Fibroblast of skin of scalp (primary cell): ENCODE measurements at regions not wholly inside any gene's neighbourhood (a gene's known extent, or its start where the extent isn't known, plus 50 kb on each side); places are given as distances from the start of the nearest gene placed in this dataset.
"Not testable (repeated sequence)": the region's sequence is repeated elsewhere in the genome, so short reads cannot be mapped to it uniquely, and the experiment has no call there.

ENCODE experiments used
- DNase-seq: peaks from one replicate; pipeline ENCODE4 v3.0.0-alpha.2; 2013

DNA sequence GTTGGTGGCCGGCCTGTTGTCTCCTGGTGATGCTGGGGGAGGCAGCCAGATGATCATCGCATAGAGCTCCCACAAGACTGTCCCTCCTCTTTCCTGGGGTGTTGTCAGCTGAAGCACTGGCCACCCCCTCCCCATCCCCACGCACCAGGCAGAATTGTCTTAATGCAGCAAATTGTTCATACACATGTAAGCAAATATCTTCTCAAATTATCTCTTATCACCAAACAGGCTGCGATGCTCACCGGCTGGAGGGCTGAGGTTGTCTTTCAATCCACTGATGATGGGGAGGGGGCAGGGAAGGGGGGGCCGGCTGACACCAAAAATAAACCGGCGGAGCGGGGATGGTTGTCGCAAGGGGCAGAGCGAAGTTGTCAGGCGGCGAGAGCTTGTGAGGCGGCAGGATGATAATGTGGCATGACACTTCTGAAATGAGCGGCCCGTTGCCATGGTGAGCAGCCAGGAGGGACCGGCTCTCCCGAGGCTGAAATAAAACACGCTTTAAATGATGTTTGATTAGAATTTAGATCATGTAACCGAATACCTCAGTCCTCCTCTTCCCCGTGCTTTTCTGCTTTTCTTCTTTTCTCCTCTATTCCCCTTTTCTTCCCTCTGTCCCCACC, 59.8 kb downstream of the MRM1 start:
- no peak for DNase-seq

DNA sequence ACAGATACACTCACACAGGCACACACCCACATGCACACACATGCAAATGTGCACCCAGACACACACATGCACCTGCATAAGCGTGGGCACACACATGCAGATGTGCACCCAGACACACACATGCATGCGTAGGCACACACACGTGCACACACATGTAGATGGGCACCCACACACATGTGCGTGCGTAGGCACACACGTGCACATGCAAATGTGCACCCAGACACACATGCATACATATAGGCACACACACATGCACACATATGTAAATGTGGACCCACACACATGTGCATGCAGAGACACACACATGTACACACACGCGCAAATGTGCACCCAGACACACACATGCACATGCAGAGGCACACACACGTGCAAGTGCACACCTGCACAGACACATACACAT, 60.3 kb downstream of the MRM1 start:
- DNase-seq = no peak

DNA sequence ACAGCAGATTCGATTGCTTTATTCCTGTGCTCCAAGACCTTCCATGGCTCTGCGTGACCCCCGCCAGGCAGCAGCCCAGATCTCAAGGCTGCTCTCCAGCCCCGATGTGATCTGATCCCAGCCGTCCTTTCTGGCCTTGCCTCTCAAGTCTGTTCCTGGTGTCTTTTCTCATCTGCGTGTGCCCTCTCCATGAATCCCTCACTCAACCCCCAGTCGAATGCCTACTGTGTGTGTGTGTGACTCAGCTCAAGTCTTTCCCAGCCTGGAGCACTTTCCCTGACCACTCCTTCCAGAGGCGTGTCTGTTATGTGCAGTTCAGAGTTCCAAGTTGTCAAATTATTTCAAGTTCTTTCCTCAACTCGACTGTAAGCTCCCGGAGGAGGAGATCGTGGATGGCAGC, 64.0 kb downstream of the MRM1 start:
- peak; percentile 7 for DNase-seq

DNA sequence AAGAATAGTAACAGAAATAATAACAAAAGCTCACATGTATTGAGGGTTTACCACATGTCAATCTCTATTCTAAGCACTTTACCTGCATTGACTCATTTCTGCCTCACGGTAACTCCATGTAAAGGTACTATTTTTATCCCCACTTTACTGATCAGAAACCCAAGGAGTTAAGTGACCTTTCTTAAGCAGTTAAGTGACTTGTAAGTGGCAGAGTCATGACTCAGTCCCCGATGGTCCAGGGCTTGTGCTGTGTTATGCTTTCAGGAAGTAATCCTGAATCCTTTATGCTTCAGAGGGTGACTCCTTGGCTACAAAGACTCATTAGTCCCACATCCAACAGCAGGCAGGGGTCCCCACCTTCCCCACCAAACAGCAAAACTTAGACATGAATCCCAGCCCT, 66.5 kb downstream of the MRM1 start:
- no peak for DNase-seq

DNA sequence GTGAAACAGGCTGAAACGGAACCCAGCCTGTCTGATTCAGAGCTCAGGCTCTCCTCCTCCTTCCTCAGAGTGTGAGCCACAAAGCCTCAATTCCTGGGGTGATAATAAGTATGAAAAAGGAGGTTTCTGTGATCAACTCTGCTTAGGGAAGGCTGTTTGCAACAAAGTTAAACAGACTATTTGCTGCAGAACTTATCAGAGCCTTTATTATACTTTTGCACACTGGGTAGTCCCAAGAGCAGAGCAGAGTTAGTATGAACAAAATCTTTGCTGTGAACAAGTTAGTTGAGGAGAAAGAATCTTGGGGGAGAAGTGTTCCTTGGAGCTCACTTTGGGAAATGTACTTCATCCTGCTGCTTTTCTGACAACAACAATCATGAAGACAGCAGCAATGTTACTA, 67.4 kb downstream of the MRM1 start:
- DNase-seq = no peak

DNA sequence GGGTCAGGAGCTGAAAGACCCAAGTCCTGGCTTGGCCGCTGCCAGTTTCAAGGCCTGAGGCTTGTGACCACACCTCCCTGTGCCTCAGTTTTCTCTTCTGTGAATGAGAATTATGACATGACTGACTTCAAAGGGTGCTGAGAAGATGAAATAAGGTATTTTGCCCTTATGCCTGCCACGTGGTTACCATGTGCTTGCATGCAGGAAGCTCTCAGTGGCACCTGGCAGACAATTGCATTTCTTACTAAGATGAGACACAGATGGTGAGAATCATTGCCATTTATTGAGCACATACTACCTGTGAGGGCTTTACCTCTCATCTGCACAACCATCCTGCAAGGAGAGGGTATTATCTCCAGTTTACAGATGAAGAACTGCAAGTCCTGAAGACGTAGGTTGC, 69.8 kb downstream of the MRM1 start:
- DNase-seq = no peak

DNA sequence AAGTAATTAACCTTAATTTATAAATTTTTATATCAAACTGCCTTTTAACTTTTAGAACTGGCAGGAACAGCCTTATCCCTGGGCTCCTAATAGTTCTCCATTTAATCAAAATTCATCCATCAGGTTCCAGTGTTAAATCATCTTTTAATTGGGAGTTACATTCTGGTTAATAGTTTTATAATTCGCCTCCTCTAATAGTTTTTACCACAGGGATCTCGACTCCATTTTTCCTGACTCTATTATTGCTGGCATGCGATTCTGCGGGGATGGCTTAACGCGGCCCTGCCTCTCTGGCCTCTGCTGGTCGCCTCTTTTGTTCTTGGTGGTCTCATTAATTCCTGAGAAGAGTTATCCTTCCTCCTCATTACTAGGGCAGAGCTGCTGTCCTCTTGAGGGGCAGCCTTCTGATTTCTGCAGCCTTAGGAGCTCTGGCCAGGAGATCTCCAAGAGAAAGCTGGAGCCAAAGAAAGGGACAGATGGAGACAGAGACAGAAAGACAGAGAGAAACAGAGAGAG, 71.1 kb downstream of the MRM1 start:
- no peak for DNase-seq

DNA sequence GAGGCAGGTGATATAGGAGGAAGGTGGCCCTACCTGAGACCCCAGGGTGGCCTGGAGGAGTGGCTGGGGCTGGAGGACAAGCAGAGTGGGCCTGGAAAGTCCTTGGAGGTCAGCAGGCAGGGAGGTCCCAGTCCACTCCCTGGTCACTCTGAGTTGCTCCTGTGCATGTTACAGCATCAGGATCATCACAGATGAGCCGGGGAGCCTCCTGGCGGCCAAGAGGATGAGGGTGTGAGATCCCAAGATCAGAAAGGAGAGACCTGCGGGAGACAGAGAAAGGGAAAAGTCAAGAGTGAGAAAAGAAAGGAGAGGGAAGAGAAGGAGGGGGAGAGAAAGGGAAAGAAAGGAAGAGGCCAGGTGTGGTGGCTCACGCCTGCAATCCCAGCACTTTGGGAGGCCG, 71.7 kb downstream of the MRM1 start:
- no peak for DNase-seq

DNA sequence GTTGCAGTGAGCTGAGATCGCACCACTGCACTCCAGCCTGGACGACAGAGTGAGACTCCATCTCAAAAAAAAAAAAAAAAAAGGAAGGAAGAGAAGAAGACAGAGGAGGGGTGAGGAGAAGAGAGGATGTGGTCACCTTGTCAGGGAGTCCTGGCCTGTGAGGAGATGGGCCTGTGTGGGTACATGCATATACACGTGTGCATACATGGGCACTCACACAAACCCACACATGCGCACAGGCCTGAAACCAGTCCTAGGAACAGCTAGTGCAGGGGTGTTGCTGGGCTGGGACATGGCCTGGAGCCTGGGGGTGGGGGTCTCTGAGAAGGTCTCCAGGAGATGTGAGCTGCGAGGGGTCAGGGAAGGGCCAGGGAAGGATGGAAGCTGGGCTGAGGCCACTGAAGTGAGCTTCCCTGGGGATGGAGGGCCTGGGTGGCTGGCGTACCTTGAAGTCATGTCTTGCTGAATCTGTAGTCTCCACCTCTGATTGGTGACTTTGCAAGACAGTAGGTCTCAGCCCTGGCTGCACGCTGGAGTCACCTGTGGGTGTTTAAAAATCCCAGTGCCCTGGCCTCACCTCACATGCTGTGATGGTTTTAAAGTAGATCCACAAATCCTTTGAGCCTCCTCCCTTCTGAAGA, 72.4 kb downstream of the MRM1 start:
- DNase-seq = no peak

DNA sequence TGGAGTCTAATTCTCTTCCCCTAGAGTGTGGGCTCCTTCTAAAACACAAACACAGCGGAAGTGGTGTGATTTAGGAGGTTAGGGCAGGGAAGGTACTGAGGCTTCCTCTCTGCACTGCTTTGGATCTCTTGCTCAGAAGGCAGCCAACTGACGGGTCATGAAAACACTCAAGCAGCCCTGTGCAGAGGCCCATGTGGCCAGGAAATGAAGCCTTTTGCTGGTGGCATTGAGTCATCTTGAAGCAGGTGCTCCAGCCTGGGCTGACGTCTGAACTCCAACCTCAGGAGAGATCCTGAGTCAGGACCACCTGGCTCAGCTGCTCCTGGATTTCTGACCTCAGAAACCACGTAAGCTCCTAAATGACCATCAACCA, 72.9 kb downstream of the MRM1 start:
- no peak for DNase-seq

DNA sequence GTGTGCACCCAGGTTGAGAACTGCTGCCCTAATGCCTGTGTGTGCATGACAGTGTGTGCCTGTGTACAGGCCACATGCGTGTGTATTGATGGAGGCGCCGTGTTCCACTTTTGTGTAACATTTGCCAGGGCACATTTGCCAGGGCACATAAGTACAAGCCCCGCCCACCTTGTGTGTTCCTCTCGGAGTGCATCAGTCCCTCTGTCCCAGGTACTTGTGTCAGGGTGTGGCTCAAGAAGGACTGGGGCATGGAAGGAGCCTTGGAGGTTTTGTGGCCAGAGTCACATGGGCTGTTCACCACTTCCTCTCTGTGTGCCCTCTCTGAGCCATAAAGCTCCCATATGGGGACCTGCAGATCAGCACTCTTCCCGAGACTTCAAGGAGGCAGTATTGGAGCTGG, 73.9 kb downstream of the MRM1 start:
- DNase-seq = no peak

DNA sequence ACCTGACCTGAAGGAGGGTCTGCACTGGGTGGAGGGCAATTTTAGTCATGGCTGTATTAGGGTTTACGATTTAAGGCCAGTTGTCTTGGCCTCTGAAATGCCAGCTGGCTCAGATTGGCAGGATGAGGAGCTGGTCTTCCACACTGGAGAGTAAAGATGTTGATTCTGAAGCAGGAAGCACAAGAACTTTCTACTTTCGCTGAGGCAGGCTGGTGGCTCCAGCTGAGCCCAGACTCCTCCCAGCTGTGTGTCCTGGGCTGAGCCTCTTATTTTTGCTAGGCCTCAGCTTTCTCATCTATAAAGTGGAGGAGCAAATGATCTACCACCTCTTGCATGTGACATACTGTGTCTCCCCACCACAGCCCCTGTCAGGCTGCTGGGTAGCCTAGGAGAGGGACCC, 74.4 kb downstream of the MRM1 start:
- no peak for DNase-seq

DNA sequence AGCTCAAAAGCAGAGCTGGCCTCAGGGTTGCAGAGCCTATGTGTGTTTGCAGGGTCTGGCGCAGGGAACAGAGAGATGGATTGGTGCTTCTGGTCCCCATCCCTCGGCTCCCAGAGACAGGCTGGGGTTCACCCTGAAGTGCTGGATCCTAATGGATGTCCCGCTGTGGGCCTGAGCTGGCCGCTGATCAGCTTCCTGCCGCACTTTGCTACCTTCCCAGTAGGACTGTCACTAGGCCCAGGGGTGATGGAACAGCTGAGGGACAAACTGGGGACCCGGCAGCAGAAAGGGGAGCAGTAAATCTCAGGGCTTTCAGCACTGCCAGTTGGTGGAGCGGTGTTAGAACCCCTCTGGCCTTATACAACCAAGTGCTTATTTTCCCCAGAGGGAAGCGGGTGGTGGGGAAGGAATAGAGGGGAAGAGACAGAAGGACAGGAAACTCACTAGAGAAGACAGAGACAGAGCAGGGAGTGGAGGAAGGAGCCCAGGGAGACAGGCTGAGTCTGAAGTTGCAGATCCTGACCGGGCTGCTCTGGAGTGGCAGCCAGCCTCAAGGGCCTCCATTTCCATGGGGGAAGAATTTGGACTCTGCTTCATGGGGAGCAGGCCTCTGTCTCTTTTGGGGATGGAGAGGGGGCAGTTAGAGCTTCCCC, 78.6 kb downstream of the MRM1 start:
- DNase-seq = no peak

DNA sequence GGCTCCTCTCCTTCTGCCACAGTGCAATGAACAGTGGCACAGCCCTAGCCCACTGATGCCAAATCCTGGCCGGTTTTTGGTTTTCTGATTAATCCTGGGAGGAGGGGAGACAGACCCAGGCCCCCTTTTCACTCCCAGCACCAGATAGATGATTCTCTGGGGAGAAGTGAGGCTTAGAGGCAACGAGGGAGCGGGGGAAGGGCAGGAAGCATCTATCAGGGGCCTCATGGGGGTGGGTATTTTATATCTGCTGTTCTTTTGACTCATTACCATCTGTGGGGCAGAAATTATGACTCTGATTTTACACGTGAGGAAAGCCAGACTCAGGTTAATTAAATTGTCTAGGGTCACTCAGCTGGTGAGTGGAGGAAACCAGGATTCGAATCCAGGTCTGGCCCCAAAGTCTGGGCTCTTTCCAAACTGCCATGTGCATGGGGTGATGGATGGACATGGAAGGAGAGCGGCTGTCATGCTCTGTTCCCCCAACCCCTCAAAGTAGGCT, 79.4 kb downstream of the MRM1 start:
- no peak for DNase-seq

DNA sequence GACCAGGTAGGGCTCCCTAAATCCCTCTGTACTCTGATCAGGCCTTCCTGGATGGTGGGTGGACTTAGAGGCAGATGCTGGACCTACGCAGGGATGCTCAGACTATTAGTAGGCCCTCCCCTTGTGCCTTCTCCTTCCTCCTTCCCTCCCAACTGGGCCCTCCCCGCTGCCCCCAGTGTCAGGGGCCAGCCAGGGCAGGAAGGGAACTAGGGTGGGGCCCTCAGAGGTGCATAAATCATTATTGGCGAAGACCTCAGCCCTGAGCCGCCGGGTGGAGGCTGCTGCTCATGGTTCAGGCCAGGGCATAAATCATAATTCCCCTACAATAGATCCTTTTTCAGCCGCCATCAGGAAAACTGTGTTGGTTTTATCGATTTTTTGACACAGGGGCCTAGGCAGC, 81.4 kb downstream of the MRM1 start:
- no peak for DNase-seq

DNA sequence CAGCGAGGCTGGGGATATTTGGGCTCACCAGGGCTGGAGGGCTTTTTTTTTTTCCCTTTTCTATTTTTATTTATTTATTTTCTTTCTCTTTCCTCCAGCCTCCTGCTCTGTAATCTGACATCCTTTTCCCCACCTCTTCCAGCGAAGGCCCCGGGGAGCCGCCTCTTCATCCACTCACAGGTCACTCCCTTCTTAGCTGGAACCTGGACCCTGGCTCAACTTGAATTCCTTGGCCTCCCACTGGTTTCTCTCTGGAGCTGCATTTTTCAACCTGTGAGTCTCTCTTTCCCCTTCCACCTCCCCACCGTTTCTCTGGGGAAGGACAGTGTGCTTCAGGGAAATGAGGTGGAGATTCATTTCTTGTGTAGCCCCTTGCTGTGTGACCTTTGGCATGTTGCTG, 82.0 kb downstream of the MRM1 start:
- no peak for DNase-seq

DNA sequence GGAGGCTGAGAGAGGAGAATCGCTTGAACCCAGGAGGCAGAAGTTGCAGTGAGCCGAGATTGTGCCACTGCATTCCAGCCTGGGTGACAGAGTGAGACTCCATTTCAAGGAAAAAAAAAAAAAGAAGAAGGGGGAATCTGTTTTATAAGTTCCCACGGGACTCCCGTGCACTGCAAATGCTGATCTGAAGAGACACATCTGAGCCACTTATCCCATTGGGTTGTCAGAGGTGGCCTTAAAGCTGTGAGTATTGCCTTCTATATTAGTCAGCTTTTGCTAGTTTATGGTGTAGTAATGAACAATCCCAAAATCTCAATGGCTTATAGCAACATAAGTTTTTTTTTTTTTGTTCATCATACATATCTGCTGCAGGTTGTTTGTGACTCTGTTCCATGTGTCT, 82.8 kb downstream of the MRM1 start:
- DNase-seq = no peak

DNA sequence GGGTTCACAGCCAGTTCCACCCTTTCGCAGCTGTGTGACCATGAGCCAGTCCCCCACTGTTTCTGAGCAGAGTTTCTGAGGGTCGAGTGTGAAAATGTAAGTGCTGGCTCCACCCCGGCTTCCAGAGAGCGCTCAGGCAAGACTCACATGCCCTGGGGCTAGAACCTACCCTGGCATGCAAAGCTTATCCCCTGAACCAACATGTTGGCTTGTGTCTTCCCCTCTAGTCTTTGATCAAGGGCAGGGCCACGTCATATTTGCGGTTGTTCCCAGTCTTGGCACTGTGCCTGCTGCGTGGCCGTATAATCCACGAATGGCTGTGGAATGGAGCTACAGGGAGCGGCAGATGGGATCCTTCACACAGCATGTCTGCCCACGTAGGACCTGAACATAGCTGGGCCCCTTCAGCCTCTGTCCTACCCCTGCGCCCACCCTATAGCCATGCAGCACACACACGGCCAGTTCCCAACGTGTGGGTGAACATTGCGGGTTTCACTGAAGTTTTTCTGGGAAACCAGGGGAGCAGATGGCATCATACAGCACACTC, 84.8 kb downstream of the MRM1 start:
- DNase-seq = no peak

DNA sequence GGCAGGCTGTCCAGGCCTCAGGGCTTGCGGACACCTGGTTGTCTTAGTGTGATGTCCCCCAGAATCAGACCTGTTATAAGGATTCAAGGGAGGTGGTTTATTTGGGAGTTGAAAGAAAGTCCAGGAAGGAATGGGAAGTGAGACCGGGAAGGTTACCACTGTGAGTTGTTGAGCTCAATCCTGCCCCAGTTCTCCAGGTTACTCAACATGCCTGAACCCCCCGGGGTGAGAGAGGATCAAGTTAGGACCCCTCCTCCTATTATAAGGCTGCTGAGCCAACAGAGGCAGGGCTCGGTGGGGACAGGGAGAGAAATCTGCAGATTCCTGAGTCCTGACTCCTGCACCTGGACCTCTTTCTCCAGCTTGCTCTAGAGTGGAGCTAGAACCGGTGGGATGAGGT, 86.4 kb downstream of the MRM1 start:
- DNase-seq = no peak

DNA sequence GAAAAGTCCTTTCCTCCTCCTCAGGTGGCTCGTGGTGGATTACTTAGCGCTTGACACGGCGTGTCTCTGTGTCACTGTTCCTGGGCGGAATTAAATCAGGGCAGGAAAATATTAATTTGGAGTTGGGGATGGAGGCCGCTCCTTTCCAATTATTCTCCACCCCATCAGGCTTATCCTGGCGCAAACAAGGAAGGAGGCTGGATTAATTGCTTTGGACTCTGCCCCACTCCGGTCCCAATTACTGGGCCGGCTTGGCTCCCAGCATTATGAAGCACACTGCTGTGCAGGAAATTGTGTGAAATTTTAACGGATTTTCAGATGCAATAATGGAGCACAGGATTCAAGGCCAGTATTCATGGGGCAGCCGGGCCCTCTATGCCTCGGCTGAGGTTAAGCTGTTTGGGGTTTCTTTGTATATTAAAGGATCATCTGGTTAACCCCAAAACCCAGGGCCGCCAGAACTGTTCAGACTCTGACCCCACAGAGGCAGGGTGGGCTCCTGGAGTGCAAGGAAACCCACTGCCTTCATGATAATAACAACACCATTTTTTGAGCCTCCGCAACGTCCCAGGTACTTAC, 87.8 kb downstream of the MRM1 start:
- no peak for DNase-seq

DNA sequence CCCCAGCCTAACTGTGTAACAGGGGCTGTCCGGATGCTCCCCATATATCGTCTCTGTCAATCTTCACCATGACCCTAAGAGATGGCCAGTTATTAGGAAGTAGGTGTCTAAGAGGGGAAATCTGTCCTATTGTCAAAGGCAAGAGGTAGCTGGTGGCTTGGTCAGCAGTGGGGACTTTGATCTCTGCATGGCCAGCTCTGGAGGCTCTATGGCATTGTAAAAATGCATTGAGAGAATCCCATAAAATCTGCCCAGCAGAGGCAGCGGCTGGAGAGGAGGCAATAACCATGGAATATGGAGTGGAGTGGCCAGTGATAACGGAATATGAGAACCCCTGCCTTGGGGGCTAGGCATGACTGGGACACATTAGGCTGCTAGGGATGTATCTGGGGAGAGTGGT, 88.8 kb downstream of the MRM1 start:
- no peak for DNase-seq

DNA sequence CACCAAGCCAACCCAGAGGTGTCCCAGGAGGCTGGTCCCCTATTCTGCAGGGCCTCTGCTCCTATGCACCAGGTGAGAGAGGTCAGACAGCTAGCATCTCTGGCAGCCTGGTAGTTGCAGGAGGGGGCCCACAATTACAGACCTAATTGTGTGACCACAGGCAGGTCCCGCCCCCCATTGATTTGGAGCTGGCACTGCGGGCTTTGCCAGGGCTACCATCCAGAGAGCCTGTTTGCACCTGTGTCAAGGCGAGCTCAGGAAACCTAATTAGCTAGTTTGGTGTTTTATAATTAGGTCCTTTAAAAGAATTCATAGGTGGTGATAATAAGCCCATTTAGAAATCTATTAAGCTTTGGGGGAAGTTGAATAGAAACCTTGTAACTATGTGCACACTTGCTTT, 90.2 kb downstream of the MRM1 start:
- no peak for DNase-seq

DNA sequence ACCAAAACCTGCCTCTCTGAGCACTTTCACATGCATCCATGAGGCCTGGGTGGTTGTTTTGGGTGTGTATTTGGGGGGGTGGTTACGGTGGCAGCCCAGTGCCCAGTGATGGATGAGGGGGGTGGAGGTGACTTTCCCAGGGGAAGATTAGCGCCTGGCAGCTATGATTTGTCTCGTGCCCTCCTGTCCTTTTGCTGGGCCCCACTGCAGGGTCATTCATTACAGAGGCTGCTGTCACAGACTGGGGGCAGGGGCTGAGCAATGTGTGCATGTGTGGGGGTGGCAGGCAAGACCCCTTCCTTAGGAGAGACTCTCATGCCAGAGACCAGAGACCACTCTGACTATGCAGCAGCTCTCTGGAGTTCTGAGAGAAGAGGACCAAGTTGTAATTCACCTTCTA, 93.7 kb downstream of the MRM1 start:
- DNase-seq = no peak

DNA sequence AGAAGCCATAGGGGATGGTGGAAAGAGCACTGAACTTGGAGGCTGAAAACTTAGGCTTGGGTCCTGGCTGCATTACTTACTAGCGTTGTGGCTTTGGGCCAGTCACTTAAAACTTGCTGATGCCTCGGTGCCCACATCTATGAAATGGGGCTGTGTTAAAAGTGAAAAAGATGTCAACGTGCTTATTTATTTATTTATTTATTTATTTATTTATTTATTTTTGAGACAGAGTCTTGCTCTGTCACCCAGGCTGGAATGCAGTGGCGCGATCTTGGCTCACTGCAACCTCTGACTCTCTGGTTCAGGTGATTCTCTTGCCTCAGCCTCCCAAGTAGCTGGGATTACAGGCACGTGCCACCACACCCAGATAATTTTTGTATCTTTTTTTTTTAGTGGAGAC, 94.3 kb downstream of the MRM1 start:
- not testable (repeated sequence) for DNase-seq
